Jurkat, Clone E6-1 (cell line): ENCODE measurements at regions not wholly inside any gene's neighbourhood (a gene's known extent, or its start where the extent isn't known, plus 50 kb on each side); places are given as distances from the start of the nearest gene placed in this dataset.

Experiments used
- DNase-seq: peaks from one replicate; pipeline ENCODE4 v3.0.0-alpha.2; 2011; ENCODE audit warnings: low read depth, low spot score
- H3K4me3 ChIP-seq: 2 replicates; pipeline ENCODE4 v1.5.1; 2011; ENCODE audit warnings: mild to moderate bottlenecking, low read length, control low read depth, moderate library complexity

- peak; percentile 31 for DNase-seq
- H3K4me3 ChIP-seq, result no peak overlapping the region
Observed at GRCh38 chr14:83300476-83301064, 1766.9 kb upstream of the SEL1L start.

GRCh38 chr14:83301791-83302190 lies 1768.1 kb upstream of the SEL1L start:
- no peak overlapping the region for H3K4me3 ChIP-seq
- no peak for DNase-seq

- DNase-seq, result no peak
- no peak overlapping the region for H3K4me3 ChIP-seq
Observed at GRCh38 chr14:83309211-83309610, 1775.6 kb upstream of the SEL1L start.

- DNase-seq, result no peak
- no peak overlapping the region for H3K4me3 ChIP-seq
Observed at GRCh38 chr14:83309833-83310232, 1776.2 kb upstream of the SEL1L start.

- no peak overlapping the region for H3K4me3 ChIP-seq
- DNase-seq, result no peak
Observed at GRCh38 chr14:83312511-83312910, 1778.9 kb upstream of the SEL1L start.

GRCh38 chr14:83314764-83315163 lies 1781.1 kb upstream of the SEL1L start:
- H3K4me3 ChIP-seq, result no peak overlapping the region
- no peak for DNase-seq

GRCh38 chr14:83316356-83316755 lies 1782.7 kb upstream of the SEL1L start:
- no peak for DNase-seq
- no peak overlapping the region for H3K4me3 ChIP-seq

GRCh38 chr14:83320837-83321236 lies 1787.2 kb upstream of the SEL1L start:
- H3K4me3 ChIP-seq, result no peak overlapping the region
- DNase-seq, result no peak

- no peak overlapping the region for H3K4me3 ChIP-seq
- DNase-seq, result no peak
Observed at GRCh38 chr14:83331513-83331912, 1797.9 kb upstream of the SEL1L start.

- no peak for DNase-seq
- H3K4me3 ChIP-seq, result no peak overlapping the region
Observed at GRCh38 chr14:83342590-83342989, 1808.9 kb upstream of the SEL1L start.

GRCh38 chr14:83347874-83348273 lies 1814.2 kb upstream of the SEL1L start:
- DNase-seq, result no peak
- H3K4me3 ChIP-seq, result no peak overlapping the region

GRCh38 chr14:83355609-83356008 lies 1822.0 kb upstream of the SEL1L start:
- no peak overlapping the region for H3K4me3 ChIP-seq
- DNase-seq, result no peak

- no peak for DNase-seq
- no peak overlapping the region for H3K4me3 ChIP-seq
Observed at GRCh38 chr14:83356080-83356479, 1822.4 kb upstream of the SEL1L start.

- DNase-seq, result no peak
- H3K4me3 ChIP-seq, result no peak overlapping the region
Observed at GRCh38 chr14:83372271-83372670, 1838.6 kb upstream of the SEL1L start.

GRCh38 chr14:83379436-83379835 lies 1845.8 kb upstream of the SEL1L start:
- no peak for DNase-seq
- no peak overlapping the region for H3K4me3 ChIP-seq

GRCh38 chr14:83384253-83384652 lies 1850.6 kb upstream of the SEL1L start:
- no peak overlapping the region for H3K4me3 ChIP-seq
- no peak for DNase-seq

GRCh38 chr14:83395321-83395720 lies 1861.7 kb upstream of the SEL1L start:
- no peak overlapping the region for H3K4me3 ChIP-seq
- no peak for DNase-seq

GRCh38 chr14:83416476-83416875 lies 1882.8 kb upstream of the SEL1L start:
- no peak for DNase-seq
- H3K4me3 ChIP-seq, result no peak overlapping the region

- H3K4me3 ChIP-seq, result no peak overlapping the region
- no peak for DNase-seq
Observed at GRCh38 chr14:83419420-83419819, 1885.8 kb upstream of the SEL1L start.

GRCh38 chr14:83421711-83422110 lies 1888.1 kb upstream of the SEL1L start:
- no peak overlapping the region for H3K4me3 ChIP-seq
- DNase-seq, result no peak

GRCh38 chr14:83425138-83425537 lies 1891.5 kb upstream of the SEL1L start:
- no peak for DNase-seq
- H3K4me3 ChIP-seq, result no peak overlapping the region

- no peak for DNase-seq
Observed at GRCh38 chr14:83425706-83426105, 1892.1 kb upstream of the SEL1L start.

More at GRCh38 chr14:83425706-83426105, 1892.1 kb upstream of the SEL1L start:
- H3K4me3 ChIP-seq, result no peak overlapping the region
